ENCODE measurements at regions not wholly inside any gene's neighbourhood (a gene's known extent, or its start where the extent isn't known, plus 50 kb on each side); places are given as distances from the start of the nearest gene placed in this dataset.

GRCh38 chr18:38244480-38244879 is 678.9 kb upstream of the CELF4 start:
- TF ChIP-seq, protein P1, sequence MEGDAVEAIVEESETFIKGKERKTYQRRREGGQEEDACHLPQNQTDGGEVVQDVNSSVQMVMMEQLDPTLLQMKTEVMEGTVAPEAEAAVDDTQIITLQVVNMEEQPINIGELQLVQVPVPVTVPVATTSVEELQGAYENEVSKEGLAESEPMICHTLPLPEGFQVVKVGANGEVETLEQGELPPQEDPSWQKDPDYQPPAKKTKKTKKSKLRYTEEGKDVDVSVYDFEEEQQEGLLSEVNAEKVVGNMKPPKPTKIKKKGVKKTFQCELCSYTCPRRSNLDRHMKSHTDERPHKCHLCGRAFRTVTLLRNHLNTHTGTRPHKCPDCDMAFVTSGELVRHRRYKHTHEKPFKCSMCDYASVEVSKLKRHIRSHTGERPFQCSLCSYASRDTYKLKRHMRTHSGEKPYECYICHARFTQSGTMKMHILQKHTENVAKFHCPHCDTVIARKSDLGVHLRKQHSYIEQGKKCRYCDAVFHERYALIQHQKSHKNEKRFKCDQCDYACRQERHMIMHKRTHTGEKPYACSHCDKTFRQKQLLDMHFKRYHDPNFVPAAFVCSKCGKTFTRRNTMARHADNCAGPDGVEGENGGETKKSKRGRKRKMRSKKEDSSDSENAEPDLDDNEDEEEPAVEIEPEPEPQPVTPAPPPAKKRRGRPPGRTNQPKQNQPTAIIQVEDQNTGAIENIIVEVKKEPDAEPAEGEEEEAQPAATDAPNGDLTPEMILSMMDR (IDR thresholded peaks at IDR 0.05; ENCODE audit: low read depth, low read length) = no peak
- TF ChIP-seq MYC (IDR thresholded peaks at IDR 0.05; ENCODE audit: low read depth, low read length) = no peak
